ENCODE measurements at regions not wholly inside any gene's neighbourhood (a gene's known extent, or its start where the extent isn't known, plus 50 kb on each side); places are given as distances from the start of the nearest gene placed in this dataset.

DNA sequence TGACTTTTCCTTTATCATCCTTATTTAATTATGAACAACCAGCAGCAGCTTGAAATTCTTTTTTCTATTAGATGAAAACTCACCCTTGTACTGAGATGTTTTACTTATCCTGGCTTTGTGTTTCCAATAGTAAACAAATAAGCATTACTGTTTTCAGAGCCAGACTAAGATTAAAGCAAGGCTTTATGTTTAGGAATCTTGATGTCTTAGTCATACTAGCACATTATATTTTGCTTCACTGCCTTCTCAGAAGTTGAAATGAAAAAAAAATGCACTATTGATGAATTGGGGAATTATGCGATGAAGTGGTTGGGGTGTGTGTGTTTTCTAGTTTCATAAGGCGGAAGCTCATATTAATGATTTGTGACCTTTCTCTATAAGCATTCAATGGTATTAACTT lies 301.2 kb upstream of the E2F7 start:
- TF ChIP-seq, protein P1, sequence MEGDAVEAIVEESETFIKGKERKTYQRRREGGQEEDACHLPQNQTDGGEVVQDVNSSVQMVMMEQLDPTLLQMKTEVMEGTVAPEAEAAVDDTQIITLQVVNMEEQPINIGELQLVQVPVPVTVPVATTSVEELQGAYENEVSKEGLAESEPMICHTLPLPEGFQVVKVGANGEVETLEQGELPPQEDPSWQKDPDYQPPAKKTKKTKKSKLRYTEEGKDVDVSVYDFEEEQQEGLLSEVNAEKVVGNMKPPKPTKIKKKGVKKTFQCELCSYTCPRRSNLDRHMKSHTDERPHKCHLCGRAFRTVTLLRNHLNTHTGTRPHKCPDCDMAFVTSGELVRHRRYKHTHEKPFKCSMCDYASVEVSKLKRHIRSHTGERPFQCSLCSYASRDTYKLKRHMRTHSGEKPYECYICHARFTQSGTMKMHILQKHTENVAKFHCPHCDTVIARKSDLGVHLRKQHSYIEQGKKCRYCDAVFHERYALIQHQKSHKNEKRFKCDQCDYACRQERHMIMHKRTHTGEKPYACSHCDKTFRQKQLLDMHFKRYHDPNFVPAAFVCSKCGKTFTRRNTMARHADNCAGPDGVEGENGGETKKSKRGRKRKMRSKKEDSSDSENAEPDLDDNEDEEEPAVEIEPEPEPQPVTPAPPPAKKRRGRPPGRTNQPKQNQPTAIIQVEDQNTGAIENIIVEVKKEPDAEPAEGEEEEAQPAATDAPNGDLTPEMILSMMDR (IDR thresholded peaks at IDR 0.05; ENCODE audit: low read depth, low read length), result no peak
- no peak for TF ChIP-seq EZH2phosphoT487 (IDR thresholded peaks at IDR 0.05; ENCODE audit: low read depth)
